Stimulated activated CD4-positive, alpha-beta T cell treated with anti-CD3 and anti-CD28 coated beads, Interleukin-4, amount 100 ng/mL, for 1 hour (primary cell): ENCODE measurements at regions not wholly inside any gene's neighbourhood (a gene's known extent, or its start where the extent isn't known, plus 50 kb on each side); places are given as distances from the start of the nearest gene placed in this dataset.
"Not testable (repeated sequence)": the region's sequence is repeated elsewhere in the genome, so short reads cannot be mapped to it uniquely, and the experiment has no call there.

Source experiments
- DNase-seq: peaks from one replicate; pipeline ENCODE4 v3.0.0-alpha.2; 2020

DNA sequence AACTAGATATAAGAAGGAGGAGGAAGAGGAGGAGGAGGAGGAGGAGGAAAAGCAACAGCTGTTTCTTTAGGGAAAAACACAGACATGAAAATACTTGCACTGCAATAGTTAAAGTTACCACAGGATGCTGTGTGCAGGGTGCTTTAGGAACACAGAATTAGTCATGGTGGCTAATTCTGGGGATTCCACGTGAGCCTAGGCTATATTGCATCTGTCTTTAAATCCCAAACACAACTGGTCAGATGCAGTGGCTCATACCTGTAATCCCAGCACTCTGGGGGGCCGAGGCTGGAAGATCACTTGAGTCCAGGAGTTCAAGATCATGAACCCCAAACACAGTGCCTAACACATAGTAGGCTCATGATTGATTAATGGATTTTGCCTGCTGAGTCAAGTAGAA lies 155.3 kb upstream of the C16orf82 start:
- no peak for DNase-seq

DNA sequence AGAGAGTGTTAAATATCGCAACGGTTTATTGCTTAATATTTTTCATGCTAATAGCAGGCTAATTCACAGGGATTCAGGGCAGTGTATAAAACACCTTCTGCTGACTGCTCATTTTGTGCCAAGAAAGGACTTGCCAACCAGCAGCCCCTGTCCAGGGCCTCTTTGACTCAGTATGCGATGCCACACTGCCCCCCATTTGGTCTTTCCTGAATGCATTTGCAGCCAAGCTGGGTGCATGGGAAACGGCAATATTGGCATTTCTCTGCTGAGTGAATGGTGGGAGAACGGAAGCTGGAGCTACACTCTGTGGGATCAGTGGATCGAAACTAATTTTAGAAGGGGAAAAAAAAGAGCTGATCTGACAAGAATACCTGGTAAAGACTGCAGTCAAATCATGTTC lies 152.9 kb upstream of the C16orf82 start:
- no peak for DNase-seq

DNA sequence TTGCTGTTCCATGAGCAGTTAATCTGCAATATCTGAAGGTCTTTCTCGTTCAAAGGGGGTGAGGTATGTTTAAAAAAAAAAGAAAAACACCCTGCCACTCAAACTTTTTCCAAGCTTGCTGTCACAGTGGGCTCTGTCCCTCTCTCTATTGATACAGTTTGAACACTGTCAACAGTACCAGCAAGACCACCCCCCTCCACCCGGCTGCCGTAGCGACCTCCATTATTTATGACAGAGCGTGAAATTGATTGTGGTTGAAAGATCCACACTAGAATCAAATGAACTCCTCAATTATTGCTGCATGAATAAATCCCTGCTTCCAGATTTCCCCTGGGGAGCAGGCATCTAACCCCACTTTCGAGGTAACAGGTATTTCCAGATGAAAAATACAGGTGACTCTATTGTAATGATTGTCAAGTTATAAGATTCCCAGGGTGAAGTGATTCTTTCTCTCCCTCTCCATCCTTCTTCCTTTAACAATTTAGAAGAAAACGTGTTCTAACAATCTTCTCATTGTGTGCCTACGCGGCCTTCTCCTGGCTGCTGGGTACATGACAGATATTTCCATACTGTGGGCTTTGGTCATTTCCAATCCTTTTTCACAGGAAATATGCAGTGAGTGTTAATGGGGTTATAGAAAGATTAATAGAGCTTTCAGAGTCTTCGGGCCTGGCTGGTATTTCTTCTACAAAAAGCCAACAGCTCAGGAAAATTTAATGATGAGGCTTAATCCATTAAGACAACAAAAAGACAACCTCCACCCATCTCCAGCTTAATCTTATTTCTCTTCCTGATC lies 135.7 kb upstream of the C16orf82 start:
- no peak for DNase-seq

DNA sequence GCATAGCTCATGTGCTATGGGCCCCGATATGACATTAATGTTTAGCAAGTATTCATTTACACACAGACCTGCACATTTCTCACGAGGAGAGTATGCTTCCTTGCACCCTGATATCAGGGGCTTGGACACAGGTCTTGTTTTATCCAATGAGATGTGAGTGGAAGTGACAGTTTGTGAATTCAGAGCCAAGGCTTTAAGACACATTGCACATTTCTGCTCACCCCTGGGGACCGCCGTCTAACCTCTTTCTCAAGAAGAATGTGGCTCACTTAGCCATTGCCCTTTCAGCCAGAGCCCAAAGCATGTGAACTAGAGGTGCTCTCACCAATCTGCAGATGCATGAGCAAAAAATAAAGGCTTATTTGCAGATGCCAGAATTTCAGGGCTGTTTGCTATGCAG lies 116.1 kb upstream of the C16orf82 start:
- DNase-seq = no peak

DNA sequence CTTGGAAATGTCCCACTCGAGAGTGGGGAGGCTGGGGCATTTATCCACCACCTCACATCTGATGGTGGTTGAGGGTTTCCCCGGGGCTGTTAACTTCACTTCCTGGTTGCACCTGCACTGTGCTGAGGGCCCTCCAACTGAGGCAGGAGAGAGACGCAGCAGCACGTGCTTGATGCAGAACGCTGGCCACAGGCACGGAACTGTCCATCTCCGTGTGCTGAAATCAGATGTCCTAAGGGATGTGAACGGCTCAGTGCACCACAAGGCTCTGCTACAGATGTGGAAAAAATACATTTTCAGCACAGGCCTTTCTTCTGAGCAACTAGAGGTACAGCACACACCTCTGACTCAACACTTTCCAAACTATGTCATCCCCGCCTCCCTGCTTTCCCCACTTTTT lies 114.8 kb upstream of the C16orf82 start:
- no peak for DNase-seq

GRCh38 chr16:26952411-26952810 lies 114.3 kb upstream of the C16orf82 start:
- no peak for DNase-seq

DNA sequence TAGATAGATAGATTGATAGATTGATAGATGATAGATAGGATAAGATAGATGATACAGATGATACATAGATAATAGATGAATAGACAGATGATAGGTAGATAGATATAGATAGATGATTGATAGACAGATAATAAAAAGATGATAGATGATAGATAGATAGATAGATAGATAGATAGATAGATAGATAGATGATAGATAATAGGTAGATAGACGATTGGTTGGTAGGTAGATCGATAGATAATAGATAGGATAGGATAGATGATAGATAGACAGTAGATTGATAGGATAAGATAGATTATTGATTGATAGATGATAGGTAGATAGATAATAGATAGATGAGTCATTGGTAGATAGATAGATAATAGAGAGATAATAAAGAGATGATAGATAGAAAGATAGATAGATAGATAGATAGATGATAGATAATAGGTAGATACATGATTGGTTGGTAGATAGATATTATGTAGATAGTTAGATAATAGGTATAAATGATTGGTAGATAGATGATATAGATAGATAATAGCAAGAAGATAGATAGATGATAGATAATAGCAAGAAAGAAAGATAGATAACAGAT lies 109.4 kb upstream of the C16orf82 start:
- DNase-seq = no peak

GRCh38 chr16:26959416-26960009 lies 107.2 kb upstream of the C16orf82 start:
- no peak for DNase-seq

GRCh38 chr16:26961459-26961858 lies 105.3 kb upstream of the C16orf82 start:
- no peak for DNase-seq

GRCh38 chr16:26963109-26963508 lies 103.6 kb upstream of the C16orf82 start:
- DNase-seq = peak; percentile 2

DNA sequence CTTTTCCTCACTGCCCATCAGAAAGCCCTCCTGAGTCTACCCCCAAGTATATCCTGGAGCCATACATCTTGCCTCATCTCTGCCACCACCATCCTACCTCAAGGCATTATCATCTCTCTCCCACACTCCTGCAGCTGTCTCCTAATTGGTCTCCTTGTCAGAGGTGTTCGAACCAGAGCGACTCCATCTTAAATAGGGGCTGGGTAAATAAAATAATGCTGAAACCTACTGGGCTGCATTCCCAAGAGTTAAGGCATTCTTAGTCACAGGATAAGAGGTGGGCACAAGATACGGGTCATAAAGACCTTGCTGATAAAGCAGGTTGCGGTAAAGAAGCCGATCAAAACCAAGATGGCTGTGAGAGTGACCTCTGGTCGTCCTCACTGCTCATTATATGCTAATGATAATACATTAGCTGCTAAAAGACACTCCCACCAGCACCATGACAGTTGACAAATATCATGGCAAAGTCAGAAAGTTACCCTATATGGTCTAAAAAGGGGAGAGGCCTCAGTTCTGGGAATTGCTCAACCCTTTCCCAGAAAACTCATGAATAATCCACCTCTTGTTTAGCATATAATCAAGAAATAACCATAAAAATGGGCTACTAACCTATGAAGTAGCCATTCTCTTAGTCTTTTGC lies 97.0 kb upstream of the C16orf82 start:
- DNase-seq = no peak

DNA sequence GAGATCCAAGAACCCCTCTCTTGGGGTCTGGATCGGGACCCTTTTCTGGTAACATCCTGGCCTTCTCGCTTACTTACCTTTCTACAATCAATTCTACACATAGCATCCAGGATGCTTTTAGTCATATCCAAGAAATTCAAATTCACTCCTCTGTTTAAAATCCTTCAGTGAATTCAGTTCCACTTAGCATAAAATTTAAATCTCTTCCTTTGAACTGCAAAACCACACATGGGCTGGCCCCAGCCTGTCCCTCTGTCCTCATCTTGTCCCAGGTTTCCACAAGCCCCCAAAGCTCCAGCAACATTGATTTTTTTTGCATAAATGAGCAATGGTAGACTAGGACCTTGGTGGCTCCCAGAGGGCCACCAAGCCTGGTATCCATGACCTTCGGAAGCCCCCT lies 96.4 kb upstream of the C16orf82 start:
- no peak for DNase-seq

- no peak for DNase-seq
Measured at GRCh38 chr16:26976873-26977272, 89.9 kb upstream of the C16orf82 start.

- DNase-seq = no peak
Measured at GRCh38 chr16:26981266-26981938, 85.3 kb upstream of the C16orf82 start.

DNA sequence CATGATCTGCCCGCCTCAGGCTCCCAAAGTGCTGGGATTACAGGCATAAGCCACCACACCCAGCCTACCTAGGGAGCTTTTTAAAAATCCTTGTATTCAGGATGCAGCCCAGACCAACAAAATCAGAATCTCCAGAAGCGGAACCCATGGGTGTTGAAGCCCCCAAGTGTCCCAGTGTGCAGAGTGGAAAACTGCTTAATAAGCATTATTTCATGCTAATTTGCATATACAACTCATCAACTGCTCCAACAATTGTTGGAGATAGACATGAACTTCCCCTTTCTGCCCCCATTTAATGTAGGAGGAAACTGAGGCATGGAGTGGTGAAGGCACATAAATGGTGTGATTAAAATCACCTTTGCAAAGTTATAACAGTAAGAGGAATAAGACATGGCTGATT lies 84.3 kb upstream of the C16orf82 start:
- DNase-seq = no peak

- no peak for DNase-seq
Measured at GRCh38 chr16:26983426-26983825, 83.3 kb upstream of the C16orf82 start.

DNA sequence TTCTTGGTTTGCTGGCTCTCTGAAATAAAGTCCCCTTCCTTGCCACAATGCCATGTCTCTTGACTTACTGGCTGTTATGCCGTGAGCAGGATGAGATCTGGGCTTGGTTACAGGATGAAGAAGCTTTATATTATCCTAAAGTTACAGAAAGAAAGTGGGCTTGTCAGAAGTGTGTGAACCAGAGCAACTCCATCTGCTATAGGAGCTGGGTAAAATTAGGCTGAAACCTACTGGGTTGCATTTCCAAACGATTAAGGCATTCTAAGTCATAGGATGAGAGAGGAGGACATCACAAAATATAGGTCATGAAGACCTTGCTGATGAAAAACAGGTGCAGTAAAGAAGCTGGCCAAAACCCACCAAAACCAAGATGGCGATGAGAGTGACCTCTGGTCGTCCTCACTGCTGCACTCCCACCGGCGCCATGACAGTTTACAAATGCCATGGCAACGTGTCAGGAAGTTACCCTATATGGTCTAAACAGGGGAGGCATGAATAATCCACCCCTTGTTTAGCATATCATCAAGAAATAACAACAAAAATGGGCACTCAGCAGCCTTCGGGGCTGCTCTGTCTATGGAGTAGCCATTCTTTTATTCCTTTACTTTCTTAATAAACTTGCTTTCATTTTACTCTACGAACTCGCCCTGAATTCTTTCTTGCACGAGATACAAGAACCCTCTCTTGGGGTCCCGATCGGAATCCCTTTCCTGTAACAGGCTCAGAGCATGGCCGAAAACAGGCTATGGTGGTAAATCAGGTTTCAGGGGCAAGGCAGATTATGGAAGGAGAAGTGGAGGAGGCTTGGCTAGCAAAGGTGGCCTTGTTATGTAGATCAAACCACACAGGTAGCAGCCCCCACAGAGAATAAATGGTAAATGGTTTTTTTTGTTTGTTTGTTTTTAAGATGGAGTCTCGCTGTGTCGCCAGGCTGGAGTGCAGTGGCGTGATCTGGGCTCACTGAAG lies 81.3 kb upstream of the C16orf82 start:
- DNase-seq = no peak

- no peak for DNase-seq
Measured at GRCh38 chr16:26987597-26988010, 79.1 kb upstream of the C16orf82 start.

DNA sequence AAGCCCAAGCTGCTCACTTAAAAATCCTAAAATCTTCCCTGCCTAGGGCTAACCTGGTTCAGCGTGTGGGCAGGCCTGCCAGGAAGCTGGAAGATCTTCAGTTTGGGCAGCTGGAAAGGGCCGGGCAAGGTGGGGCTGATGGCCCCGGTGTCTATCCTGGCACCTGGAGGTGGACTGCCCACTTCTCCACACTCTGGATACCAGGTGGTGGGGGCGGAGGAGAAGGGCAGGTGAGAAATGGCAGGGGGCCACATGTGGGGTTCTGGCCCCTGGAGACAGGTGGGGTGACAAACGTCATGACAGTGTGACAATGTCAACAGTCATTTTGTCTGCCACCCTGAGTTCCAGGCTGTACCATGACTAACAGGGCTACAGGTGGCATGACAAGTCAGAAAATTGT lies 78.5 kb upstream of the C16orf82 start:
- no peak for DNase-seq

DNA sequence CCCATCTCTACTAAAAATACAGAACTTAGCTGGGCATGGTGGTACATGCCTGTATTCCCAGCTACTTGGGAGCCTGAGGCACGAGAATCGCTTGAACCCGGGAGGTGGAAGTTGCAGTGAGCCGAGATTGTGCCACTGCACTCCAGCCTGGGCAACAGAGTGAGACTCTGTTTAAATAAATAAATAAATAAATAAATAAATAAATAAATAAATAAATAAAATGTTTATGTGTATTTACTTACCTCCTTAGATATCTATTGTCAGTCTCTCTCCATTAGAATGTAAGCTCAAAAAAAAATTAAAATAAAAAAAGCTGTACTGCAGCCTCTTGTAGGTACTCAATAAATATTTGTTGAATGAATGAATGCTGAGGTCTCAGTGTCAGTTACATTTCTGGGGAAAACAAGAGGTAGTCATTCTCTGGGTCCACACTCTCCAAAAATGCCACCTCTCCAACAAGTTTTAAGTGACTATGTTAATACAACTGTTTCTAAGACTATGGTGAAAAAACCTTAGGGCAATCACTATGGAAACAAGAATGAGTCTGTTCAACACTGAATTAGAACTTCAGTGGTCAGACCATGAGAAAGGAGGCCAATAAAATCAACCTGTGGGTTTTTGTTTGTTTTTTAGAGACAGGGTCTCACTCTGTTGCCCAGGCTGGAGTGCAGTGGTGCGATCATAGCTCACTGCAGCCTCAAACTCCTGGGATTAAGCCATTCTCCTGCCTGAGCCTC lies 76.2 kb upstream of the C16orf82 start:
- DNase-seq = not testable (repeated sequence)

- DNase-seq = no peak
Measured at GRCh38 chr16:26992666-26993349, 73.9 kb upstream of the C16orf82 start.
